ENCODE measurements at regions not wholly inside any gene's neighbourhood (a gene's known extent, or its start where the extent isn't known, plus 50 kb on each side); places are given as distances from the start of the nearest gene placed in this dataset.

GRCh38 chr2:239864247-239865058, 160.7 kb downstream of the NDUFA10 start:
- DNase-seq (ENCODE audit: low read depth): no peak
- no peak overlapping the region for H3K4me3 ChIP-seq (ENCODE audit: low read depth, low read length)
- no peak for TF ChIP-seq CTCF (IDR thresholded peaks at IDR 0.05; ENCODE audit: insufficient read depth, low read depth, low read length)

- no peak overlapping the region for H3K4me3 ChIP-seq (ENCODE audit: low read depth, low read length)
Observed at GRCh38 chr2:239862613-239863012, 162.5 kb downstream of the NDUFA10 start.

DNA sequence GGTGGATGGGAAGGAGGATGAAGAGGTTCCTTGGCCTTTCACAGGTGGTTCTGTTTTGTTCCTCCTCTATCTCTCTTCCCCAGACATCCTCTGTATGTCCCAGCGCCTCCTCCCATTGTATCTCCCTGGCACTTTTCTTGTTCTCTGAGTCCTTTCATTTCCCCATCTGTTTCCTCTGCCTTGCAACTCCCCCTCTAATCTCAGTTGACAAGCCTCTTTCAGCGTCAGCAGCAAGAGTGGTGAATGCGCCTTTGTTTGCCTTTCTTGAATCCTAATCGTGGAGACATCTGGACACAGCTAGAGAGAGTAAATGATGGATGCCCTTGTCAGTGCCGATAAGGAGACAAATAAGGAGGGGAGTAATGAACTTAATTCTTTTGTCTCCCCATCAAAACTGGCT, 167.0 kb downstream of the NDUFA10 start:
- H3K4me3 ChIP-seq (ENCODE audit: low read depth, low read length): no peak overlapping the region
- DNase-seq (ENCODE audit: low read depth): no peak
- no peak for TF ChIP-seq CTCF (IDR thresholded peaks at IDR 0.05; ENCODE audit: insufficient read depth, low read depth, low read length)

More at GRCh38 chr2:239862613-239863012, 162.5 kb downstream of the NDUFA10 start:
- TF ChIP-seq CTCF (IDR thresholded peaks at IDR 0.05; ENCODE audit: insufficient read depth, low read depth, low read length): no peak
- no peak for DNase-seq (ENCODE audit: low read depth)

DNA sequence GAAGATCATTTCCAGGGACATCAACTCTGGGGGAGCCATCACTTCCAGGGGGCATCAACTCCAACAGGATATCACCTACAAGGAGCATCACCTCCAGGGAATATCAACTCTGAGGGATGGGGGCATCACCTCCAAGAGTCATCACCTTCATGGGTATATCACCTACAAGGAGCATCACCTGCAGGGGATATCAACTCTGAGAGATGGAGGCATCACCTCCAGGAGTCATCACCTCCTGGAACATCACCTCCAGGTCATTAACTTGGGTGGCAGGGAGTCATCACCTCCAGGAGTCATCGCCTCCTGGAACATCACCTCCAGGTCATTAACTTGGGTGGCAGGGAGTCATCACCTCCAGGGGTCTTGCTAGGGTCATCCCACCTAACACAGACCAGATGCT, 167.6 kb downstream of the NDUFA10 start:
- no peak for TF ChIP-seq CTCF (IDR thresholded peaks at IDR 0.05; ENCODE audit: insufficient read depth, low read depth, low read length)
- DNase-seq (ENCODE audit: low read depth): no peak

GRCh38 chr2:239856620-239857285, 168.4 kb downstream of the NDUFA10 start:
- no peak for DNase-seq (ENCODE audit: low read depth)
- no peak overlapping the region for H3K4me3 ChIP-seq (ENCODE audit: low read depth, low read length)
- no peak for TF ChIP-seq CTCF (IDR thresholded peaks at IDR 0.05; ENCODE audit: insufficient read depth, low read depth, low read length)

More for the DNA sequence above, 167.6 kb downstream of the NDUFA10 start:
- no peak overlapping the region for H3K4me3 ChIP-seq (ENCODE audit: low read depth, low read length)

- DNase-seq (ENCODE audit: low read depth): no peak
- H3K4me3 ChIP-seq (ENCODE audit: low read depth, low read length): no peak overlapping the region
- no peak for TF ChIP-seq CTCF (IDR thresholded peaks at IDR 0.05; ENCODE audit: insufficient read depth, low read depth, low read length)
Observed at GRCh38 chr2:239855863-239856587, 169.1 kb downstream of the NDUFA10 start.
